Suprapubic skin (tissue), 4 donors: ENCODE measurements at regions not wholly inside any gene's neighbourhood (a gene's known extent, or its start where the extent isn't known, plus 50 kb on each side); places are given as distances from the start of the nearest gene placed in this dataset.
"Not testable (repeated sequence)": the region's sequence is repeated elsewhere in the genome, so short reads cannot be mapped to it uniquely, and the experiment has no call there.

Experiments used
- DNase-seq, 2 donors: peaks; one replicate each; pipeline ENCODE4 v3.0.0-alpha.2; 2019; ENCODE audit warnings: low spot score in 2 of 2
- H3K27ac ChIP-seq: fragments of 200-600 bp; sonication (generic); one replicate; pipeline ENCODE4 v1.5.1; 2019
- H3K27me3 ChIP-seq: fragments of 200-600 bp; sonication (generic); one replicate; pipeline ENCODE4 v1.5.1; 2019
- H3K36me3 ChIP-seq: fragments of 200-600 bp; sonication (generic); one replicate; pipeline ENCODE4 v1.5.1; 2019
- H3K4me1 ChIP-seq: fragments of 200-600 bp; sonication (generic); one replicate; pipeline ENCODE4 v1.5.1; 2019
- H3K4me3 ChIP-seq: fragments of 200-600 bp; sonication (generic); one replicate; pipeline ENCODE4 v1.5.1; 2019; ENCODE audit warnings: mild to moderate bottlenecking
- H3K9me3 ChIP-seq: fragments of 200-600 bp; sonication (generic); one replicate; pipeline ENCODE4 v1.5.1; 2019
- EP300 ChIP-seq: sonication (generic); formaldehyde crosslinking; IDR thresholded peaks from one replicate; pipeline ENCODE4 v1.6.1; 2017; ENCODE audit warnings: antibody characterized with exemption
- POLR2A ChIP-seq, 2 donors: fragments of 450-650 bp; IDR thresholded peaks; one replicate each; pipeline ENCODE4 v1.6.1; 2017; ENCODE audit warnings: antibody characterized with exemption in 2 of 2, mild to moderate bottlenecking in 2 of 2, moderate library complexity in 2 of 2
- POLR2AphosphoS5 ChIP-seq, 3 donors: sonication (generic); formaldehyde crosslinking; IDR thresholded peaks; one replicate each; pipeline ENCODE4 v1.6.1; 2017; ENCODE audit warnings: antibody characterized with exemption in 3 of 3
- WGBS: methylation state at CpG from one replicate; pipeline ENCODE4 v1.1.5; 2018; 5-methylcytosine and 5-hydroxymethylcytosine counted together
- TF ChIP-seq, protein P1 (sequence below), 2 donors: fragments of 200-600 bp in 1 of 2; fragments of 450-650 bp in 1 of 2; sonication (generic) in 1 of 2; IDR thresholded peaks; one replicate each; pipeline ENCODE4 v1.5.1; 2016 to 2019; ENCODE audit warnings: antibody characterized with exemption in 2 of 2, mild to moderate bottlenecking in 1 of 2, moderate library complexity in 1 of 2

DNA sequence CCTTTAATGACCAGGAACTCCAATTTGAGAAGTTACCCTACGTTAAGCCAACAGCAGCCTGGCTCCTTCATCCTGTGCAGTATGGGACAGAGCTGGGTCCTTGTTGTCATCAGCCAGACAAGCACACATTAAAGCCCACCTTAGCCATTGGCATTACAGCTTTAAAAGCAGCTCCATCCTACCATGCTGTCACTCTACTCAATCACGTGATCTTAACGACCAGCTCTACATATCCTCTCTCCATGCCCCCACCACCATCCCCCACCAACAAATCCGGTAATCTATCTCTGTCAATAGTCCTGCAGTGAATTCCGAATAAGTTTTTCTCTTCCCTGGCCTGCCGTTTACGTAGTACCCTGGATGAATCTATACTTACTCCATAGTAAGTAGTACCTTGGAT is 82.9 kb upstream of the DGKG start:
- TF ChIP-seq, protein P1, sequence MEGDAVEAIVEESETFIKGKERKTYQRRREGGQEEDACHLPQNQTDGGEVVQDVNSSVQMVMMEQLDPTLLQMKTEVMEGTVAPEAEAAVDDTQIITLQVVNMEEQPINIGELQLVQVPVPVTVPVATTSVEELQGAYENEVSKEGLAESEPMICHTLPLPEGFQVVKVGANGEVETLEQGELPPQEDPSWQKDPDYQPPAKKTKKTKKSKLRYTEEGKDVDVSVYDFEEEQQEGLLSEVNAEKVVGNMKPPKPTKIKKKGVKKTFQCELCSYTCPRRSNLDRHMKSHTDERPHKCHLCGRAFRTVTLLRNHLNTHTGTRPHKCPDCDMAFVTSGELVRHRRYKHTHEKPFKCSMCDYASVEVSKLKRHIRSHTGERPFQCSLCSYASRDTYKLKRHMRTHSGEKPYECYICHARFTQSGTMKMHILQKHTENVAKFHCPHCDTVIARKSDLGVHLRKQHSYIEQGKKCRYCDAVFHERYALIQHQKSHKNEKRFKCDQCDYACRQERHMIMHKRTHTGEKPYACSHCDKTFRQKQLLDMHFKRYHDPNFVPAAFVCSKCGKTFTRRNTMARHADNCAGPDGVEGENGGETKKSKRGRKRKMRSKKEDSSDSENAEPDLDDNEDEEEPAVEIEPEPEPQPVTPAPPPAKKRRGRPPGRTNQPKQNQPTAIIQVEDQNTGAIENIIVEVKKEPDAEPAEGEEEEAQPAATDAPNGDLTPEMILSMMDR (IDR thresholded peaks at IDR 0.05) = no peak
- TF ChIP-seq EP300 (no peak), POLR2AphosphoS5 (IDR thresholded peaks at IDR 0.05) (no peak), POLR2A (IDR thresholded peaks at IDR 0.05) (no peak)
- DNase-seq = no peak

GRCh38 chr3:186444288-186444687 is 82.3 kb upstream of the DGKG start:
- Histone ChIP-seq H3K9me3 (no peaks in the 10 kb centered on the region), H3K4me1 (no peaks in the 10 kb centered on the region), H3K4me3 (no peak overlapping the region), H3K36me3 (no peaks in the 10 kb centered on the region), H3K27ac (no peak overlapping the region), H3K27me3 (no peaks in the 10 kb centered on the region)
- TF ChIP-seq EP300 (no peak), POLR2AphosphoS5 (IDR thresholded peaks at IDR 0.05) (no peak), POLR2A (IDR thresholded peaks at IDR 0.05) (no peak)
- TF ChIP-seq, protein P1 (IDR thresholded peaks at IDR 0.05) = no peak
- DNase-seq = no peak

More for the DNA sequence above, 82.9 kb upstream of the DGKG start:
- 85% methylated on average over 7 of the region's 7 CpGs for WGBS
- Histone ChIP-seq H3K27me3 (no peaks in the 10 kb centered on the region), H3K4me3 (no peak overlapping the region), H3K4me1 (no peaks in the 10 kb centered on the region), H3K27ac (no peak overlapping the region), H3K36me3 (no peaks in the 10 kb centered on the region), H3K9me3 (no peaks in the 10 kb centered on the region)

DNA sequence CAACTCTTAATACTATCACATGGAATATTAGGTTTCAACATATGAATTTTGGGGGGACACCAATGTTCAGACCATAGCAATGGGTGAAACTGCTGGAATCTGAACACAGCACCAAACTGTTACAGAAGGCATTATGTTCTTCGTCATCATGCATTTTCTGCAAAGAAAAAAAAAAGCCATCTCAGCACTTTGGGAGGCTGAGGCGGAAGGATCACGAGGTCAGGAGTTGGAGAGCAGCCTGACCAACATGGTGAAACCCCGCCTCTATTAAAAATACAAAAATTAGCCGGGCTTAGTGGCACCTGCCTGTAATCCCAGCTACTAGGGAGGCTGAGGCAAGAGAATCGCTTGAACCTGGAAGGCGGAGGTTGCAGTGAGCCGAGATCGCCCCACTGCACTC is 80.9 kb upstream of the DGKG start:
- H3K4me3 ChIP-seq, DNase-seq, H3K9me3 ChIP-seq, H3K36me3 ChIP-seq, H3K27ac ChIP-seq, H3K27me3 ChIP-seq, H3K4me1 ChIP-seq: not testable (repeated sequence)
- 90% methylated on average over 9 of the region's 9 CpGs for WGBS

DNA sequence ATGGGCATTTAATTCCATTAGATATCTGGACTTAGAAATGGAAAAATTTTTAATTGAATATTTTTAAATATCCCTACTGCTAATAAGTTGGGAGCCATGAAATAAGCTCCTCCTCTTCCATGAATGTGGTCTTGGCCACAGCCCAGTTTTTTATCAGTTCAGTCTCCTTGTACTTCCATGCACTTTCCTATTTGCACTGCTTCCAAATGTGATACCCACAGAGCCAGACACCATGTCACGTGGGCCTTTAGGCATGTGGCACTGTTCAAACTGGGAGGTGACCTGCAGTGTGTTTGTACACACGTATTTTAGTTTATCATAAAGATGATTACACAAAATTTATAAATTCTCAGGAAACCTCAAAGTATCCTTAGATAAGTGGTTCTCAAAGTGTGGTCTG is 80.1 kb upstream of the DGKG start:
- Histone ChIP-seq H3K4me3 (no peak overlapping the region), H3K4me1 (no peaks in the 10 kb centered on the region), H3K36me3 (no peaks in the 10 kb centered on the region), H3K27ac (no peak overlapping the region), H3K27me3 (no peaks in the 10 kb centered on the region), H3K9me3 (no peaks in the 10 kb centered on the region)
- TF ChIP-seq POLR2A (IDR thresholded peaks at IDR 0.05) (no peak), POLR2AphosphoS5 (IDR thresholded peaks at IDR 0.05) (no peak), EP300 (no peak)
- TF ChIP-seq, protein P1 (IDR thresholded peaks at IDR 0.05) = no peak
- 74% methylated on average over 2 of the region's 2 CpGs for WGBS
- DNase-seq = no peak

DNA sequence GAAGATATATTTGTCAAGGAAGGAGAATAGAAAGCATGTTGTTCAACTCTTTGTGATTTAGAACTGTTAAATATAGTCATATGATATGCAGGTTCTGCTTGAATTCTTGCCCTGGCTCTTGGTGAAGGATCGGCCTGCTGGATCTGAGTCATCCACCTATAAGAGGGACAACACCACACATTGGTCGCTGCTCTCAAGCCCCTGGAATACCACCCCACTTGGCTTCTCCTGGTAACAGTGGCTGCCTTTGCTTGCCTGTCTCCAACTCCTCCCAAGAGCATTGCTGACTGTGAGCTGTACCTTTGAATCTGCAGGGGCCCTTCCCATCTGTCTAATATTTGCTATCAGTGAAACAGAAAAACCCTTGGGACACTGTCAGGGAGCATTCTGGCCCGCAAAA is 78.9 kb upstream of the DGKG start:
- Histone ChIP-seq H3K9me3 (no peaks in the 10 kb centered on the region), H3K4me3 (no peak overlapping the region), H3K4me1 (no peaks in the 10 kb centered on the region), H3K27ac (no peak overlapping the region), H3K27me3 (no peaks in the 10 kb centered on the region), H3K36me3 (no peaks in the 10 kb centered on the region)
- no peak for TF ChIP-seq POLR2A (IDR thresholded peaks at IDR 0.05)
- no peak for TF ChIP-seq POLR2AphosphoS5 (IDR thresholded peaks at IDR 0.05)
- TF ChIP-seq, protein P1 (IDR thresholded peaks at IDR 0.05) = no peak
- TF ChIP-seq EP300 = no peak
- 80% methylated on average over 3 of the region's 3 CpGs for WGBS
- DNase-seq = no peak

GRCh38 chr3:186439725-186440124 is 77.7 kb upstream of the DGKG start:
- 82% methylated on average over 6 of the region's 6 CpGs for WGBS
- no peaks in the 10 kb centered on the region for H3K9me3 ChIP-seq

DNA sequence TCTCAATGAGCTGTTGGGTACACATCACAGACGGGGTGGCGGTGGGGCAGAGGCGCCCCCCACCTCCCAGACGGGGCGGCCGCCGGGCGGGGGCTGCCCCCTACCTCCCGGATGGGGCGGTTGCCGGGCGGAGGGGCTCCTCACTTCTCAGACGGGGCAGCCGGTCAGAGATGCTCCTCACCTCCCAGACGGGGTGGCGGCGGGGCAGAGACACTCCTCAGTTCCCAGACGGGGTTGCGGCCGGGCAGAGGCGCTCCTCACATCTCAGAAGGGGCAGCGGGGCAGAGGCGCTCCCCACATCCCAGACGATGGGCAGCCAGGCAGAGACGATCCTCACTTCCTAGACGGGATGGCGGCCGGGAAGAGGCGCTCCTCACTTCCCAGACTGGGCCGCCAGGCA is 73.3 kb upstream of the DGKG start:
- not testable (repeated sequence) for DNase-seq, H3K4me3 ChIP-seq, H3K4me1 ChIP-seq, H3K9me3 ChIP-seq, H3K27me3 ChIP-seq, H3K36me3 ChIP-seq, H3K27ac ChIP-seq
- WGBS = 92% methylated on average over 21 of the region's 30 CpGs

More at GRCh38 chr3:186439725-186440124, 77.7 kb upstream of the DGKG start:
- Histone ChIP-seq H3K27ac (no peak overlapping the region), H3K4me1 (no peaks in the 10 kb centered on the region), H3K4me3 (no peak overlapping the region), H3K27me3 (no peaks in the 10 kb centered on the region), H3K36me3 (no peaks in the 10 kb centered on the region)
- TF ChIP-seq POLR2AphosphoS5 (IDR thresholded peaks at IDR 0.05) (no peak), POLR2A (IDR thresholded peaks at IDR 0.05) (no peak), EP300 (no peak)
- TF ChIP-seq, protein P1 (IDR thresholded peaks at IDR 0.05) = no peak
- no peak for DNase-seq
